ENCODE measurements at regions not wholly inside any gene's neighbourhood (a gene's known extent, or its start where the extent isn't known, plus 50 kb on each side); places are given as distances from the start of the nearest gene placed in this dataset.

DNA sequence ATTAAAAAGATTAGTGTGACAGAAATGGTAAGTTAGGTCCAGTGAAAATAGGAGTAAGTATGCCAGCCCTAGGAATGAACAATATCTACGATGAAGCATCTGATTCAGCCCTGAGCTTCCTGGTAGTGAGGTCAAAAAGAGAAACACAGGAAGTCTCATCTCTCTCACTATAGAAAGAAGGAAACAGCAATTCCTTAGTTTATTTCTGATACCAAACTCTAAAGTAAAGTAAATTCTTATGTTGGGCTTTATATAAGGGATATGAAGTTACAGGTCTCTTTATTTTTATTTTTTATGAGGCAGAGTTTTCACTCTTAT is 76.7 kb upstream of the RFLNA start:
- TF ChIP-seq, protein P1, sequence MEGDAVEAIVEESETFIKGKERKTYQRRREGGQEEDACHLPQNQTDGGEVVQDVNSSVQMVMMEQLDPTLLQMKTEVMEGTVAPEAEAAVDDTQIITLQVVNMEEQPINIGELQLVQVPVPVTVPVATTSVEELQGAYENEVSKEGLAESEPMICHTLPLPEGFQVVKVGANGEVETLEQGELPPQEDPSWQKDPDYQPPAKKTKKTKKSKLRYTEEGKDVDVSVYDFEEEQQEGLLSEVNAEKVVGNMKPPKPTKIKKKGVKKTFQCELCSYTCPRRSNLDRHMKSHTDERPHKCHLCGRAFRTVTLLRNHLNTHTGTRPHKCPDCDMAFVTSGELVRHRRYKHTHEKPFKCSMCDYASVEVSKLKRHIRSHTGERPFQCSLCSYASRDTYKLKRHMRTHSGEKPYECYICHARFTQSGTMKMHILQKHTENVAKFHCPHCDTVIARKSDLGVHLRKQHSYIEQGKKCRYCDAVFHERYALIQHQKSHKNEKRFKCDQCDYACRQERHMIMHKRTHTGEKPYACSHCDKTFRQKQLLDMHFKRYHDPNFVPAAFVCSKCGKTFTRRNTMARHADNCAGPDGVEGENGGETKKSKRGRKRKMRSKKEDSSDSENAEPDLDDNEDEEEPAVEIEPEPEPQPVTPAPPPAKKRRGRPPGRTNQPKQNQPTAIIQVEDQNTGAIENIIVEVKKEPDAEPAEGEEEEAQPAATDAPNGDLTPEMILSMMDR (IDR thresholded peaks at IDR 0.05) = no peak
- TF ChIP-seq POLR2A (IDR thresholded peaks at IDR 0.05) (no peak), EP300 (IDR thresholded peaks at IDR 0.05) (no peak)

Data from tibial nerve (tissue), 4 donors.